ENCODE measurements at regions not wholly inside any gene's neighbourhood (a gene's known extent, or its start where the extent isn't known, plus 50 kb on each side); places are given as distances from the start of the nearest gene placed in this dataset.

DNA sequence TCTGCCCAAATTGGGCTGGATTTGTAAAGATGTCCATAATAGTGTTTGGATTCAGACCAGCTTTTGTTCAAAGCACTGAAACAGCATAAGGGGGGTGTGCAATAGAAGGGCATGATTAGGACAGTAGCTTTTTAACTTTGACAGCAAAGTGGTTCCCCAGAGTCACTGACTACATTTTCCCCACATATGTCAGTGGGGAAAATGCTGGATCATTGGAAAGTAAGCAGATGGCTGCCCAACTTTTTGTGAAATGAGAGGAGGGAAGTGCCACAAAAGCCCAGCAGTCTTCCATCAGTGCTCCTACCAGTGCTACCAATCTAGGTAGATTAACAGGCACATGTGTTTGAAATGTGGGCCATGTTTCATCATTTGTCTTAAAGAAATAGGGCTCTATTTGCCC, 162.8 kb downstream of the FZD1 start:
- TF ChIP-seq POLR2A (IDR thresholded peaks at IDR 0.05; ENCODE audit: low read depth, low read length) (no peak), POLR2AphosphoS5 (IDR thresholded peaks at IDR 0.05; ENCODE audit: low read depth, low read length) (no peak), TAF1 (IDR thresholded peaks at IDR 0.05; ENCODE audit: borderline replicate concordance, low read depth, low read length) (no peak)

Measured in GM12892 (cell line).